ENCODE measurements at regions not wholly inside any gene's neighbourhood (a gene's known extent, or its start where the extent isn't known, plus 50 kb on each side); places are given as distances from the start of the nearest gene placed in this dataset.

- H3K27ac ChIP-seq: no peak overlapping the region
- H4K20me1 ChIP-seq (ENCODE audit: insufficient read depth): no peaks in the 10 kb centered on the region
- TF ChIP-seq EZH2phosphoT487 (IDR thresholded peaks at IDR 0.05; ENCODE audit: insufficient read depth, low read depth) (no peak), EZH2 (IDR thresholded peaks at IDR 0.05; ENCODE audit: insufficient read depth, poor library complexity, severe bottlenecking) (no peak)
- no peaks in the 10 kb centered on the region for H3K9me2 ChIP-seq (ENCODE audit: insufficient read depth)
- no peak overlapping the region for H3K4me2 ChIP-seq (ENCODE audit: unreplicated experiment)
- in situ Hi-C loops (cut with MboI): no loop called here
- H2AFZ ChIP-seq: no peak overlapping the region
- no peaks in the 10 kb centered on the region for H3K79me2 ChIP-seq (ENCODE audit: insufficient read depth)
- H3F3A ChIP-seq (ENCODE audit: insufficient read depth): no peaks in the 10 kb centered on the region
- H3K9me3 ChIP-seq (ENCODE audit: low read depth): no peaks in the 10 kb centered on the region
- no peak overlapping the region for H3K9ac ChIP-seq
- no peak overlapping the region for H3K4me3 ChIP-seq
- no peaks in the 10 kb centered on the region for H3K4me1 ChIP-seq (ENCODE audit: insufficient read depth)
- no peaks in the 10 kb centered on the region for H3K36me3 ChIP-seq (ENCODE audit: low read depth)
- DNase-seq: no peak
- no peaks in the 10 kb centered on the region for H3K27me3 ChIP-seq (replicated peaks; ENCODE audit: insufficient read depth)
Measured at GRCh38 chr2:49371128-49371701, 216.9 kb upstream of the FSHR start.

DNA sequence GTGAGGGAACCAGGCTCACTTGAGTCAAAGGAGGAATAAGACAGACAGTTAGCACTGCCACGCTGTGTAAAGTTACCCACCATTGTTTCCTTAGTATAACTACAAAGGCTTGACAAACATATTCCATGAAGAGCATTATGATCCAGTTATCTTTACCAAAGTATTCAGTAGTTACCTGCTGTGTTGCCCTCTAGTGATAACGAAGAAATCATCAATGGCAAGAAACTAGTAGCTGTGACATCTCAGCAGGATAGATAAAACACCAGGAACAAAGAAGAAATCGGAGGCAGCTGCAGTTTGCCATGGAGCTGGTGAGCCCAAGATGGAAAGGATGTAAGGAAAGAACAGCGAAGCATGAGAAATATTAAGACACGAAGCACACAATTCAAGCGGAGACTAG, 215.3 kb upstream of the FSHR start:
- Histone ChIP-seq H3K27me3 (replicated peaks; ENCODE audit: insufficient read depth) (no peaks in the 10 kb centered on the region), H3K9me2 (ENCODE audit: insufficient read depth) (no peaks in the 10 kb centered on the region), H3K36me3 (ENCODE audit: low read depth) (no peaks in the 10 kb centered on the region), H2AFZ (no peak overlapping the region), H3F3A (ENCODE audit: insufficient read depth) (no peaks in the 10 kb centered on the region), H3K9ac (no peak overlapping the region), H3K27ac (no peak overlapping the region), H3K4me3 (no peak overlapping the region), H3K79me2 (ENCODE audit: insufficient read depth) (no peaks in the 10 kb centered on the region), H3K4me2 (ENCODE audit: unreplicated experiment) (no peak overlapping the region), H3K4me1 (ENCODE audit: insufficient read depth) (no peaks in the 10 kb centered on the region), H3K9me3 (ENCODE audit: low read depth) (no peaks in the 10 kb centered on the region), H4K20me1 (ENCODE audit: insufficient read depth) (no peaks in the 10 kb centered on the region)
- DNase-seq: no peak
- 28 to 29% methylated on average over 6 of the region's 6 CpGs for WGBS, 2 experiments (ENCODE audit: low coverage in 1 of 2, low lambda C conversion rate in 2 of 2, missing lambda C conversion rate in 2 of 2)
- no peak for TF ChIP-seq EZH2phosphoT487 (IDR thresholded peaks at IDR 0.05; ENCODE audit: insufficient read depth, low read depth)
- TF ChIP-seq EZH2 (IDR thresholded peaks at IDR 0.05; ENCODE audit: insufficient read depth, poor library complexity, severe bottlenecking): no peak
- in situ Hi-C loops (cut with MboI): no loop called here

DNA sequence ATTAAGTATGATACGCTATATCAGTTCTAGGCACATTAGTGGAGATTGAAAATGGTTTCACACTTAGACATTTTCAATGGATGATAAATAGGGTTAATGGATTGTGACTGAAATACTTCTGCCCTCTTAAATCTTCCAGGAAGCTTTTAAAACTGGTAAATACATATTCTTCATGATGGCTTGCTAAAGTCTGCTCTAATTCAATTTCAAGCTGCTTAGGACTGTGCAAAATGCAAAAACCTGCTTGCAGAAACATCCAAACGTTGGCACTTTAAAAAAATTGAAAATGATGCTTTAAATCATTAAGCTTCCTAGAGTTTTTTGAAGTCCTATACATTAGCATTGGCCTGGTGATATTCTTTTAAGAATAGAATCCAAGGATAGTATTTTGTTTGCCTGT, 214.8 kb upstream of the FSHR start:
- Histone ChIP-seq H3K9ac (no peak overlapping the region), H3K27ac (no peak overlapping the region), H4K20me1 (ENCODE audit: insufficient read depth) (no peaks in the 10 kb centered on the region), H3K79me2 (ENCODE audit: insufficient read depth) (no peaks in the 10 kb centered on the region), H2AFZ (no peak overlapping the region), H3K27me3 (replicated peaks; ENCODE audit: insufficient read depth) (no peaks in the 10 kb centered on the region), H3K4me3 (no peak overlapping the region), H3K9me2 (ENCODE audit: insufficient read depth) (no peaks in the 10 kb centered on the region), H3K4me2 (ENCODE audit: unreplicated experiment) (no peak overlapping the region), H3K9me3 (ENCODE audit: low read depth) (no peaks in the 10 kb centered on the region), H3F3A (ENCODE audit: insufficient read depth) (no peaks in the 10 kb centered on the region), H3K4me1 (ENCODE audit: insufficient read depth) (no peaks in the 10 kb centered on the region), H3K36me3 (ENCODE audit: low read depth) (no peaks in the 10 kb centered on the region)
- TF ChIP-seq EZH2 (IDR thresholded peaks at IDR 0.05; ENCODE audit: insufficient read depth, poor library complexity, severe bottlenecking) (no peak), EZH2phosphoT487 (IDR thresholded peaks at IDR 0.05; ENCODE audit: insufficient read depth, low read depth) (no peak)
- 13% methylated on average over 2 of the region's 2 CpGs for WGBS, 2 experiments (ENCODE audit: low coverage in 1 of 2, low lambda C conversion rate in 2 of 2, missing lambda C conversion rate in 2 of 2)
- DNase-seq: no peak
- in situ Hi-C loops (cut with MboI): no loop called here

GRCh38 chr2:49367003-49367402, 212.7 kb upstream of the FSHR start:
- H2AFZ ChIP-seq: no peak overlapping the region
- no peak for DNase-seq
- no peaks in the 10 kb centered on the region for H3K79me2 ChIP-seq (ENCODE audit: insufficient read depth)
- no peak overlapping the region for H3K9ac ChIP-seq
- H3F3A ChIP-seq (ENCODE audit: insufficient read depth): no peaks in the 10 kb centered on the region
- no peaks in the 10 kb centered on the region for H3K9me2 ChIP-seq (ENCODE audit: insufficient read depth)
- H3K9me3 ChIP-seq (ENCODE audit: low read depth): no peaks in the 10 kb centered on the region
- no peaks in the 10 kb centered on the region for H3K4me1 ChIP-seq (ENCODE audit: insufficient read depth)
- no peak overlapping the region for H3K4me2 ChIP-seq (ENCODE audit: unreplicated experiment)
- H3K27me3 ChIP-seq (replicated peaks; ENCODE audit: insufficient read depth): no peaks in the 10 kb centered on the region
- no peak overlapping the region for H3K4me3 ChIP-seq
- no peaks in the 10 kb centered on the region for H4K20me1 ChIP-seq (ENCODE audit: insufficient read depth)
- no peak overlapping the region for H3K27ac ChIP-seq
- no peaks in the 10 kb centered on the region for H3K36me3 ChIP-seq (ENCODE audit: low read depth)
- TF ChIP-seq EZH2 (IDR thresholded peaks at IDR 0.05; ENCODE audit: insufficient read depth, poor library complexity, severe bottlenecking) (no peak), EZH2phosphoT487 (IDR thresholded peaks at IDR 0.05; ENCODE audit: insufficient read depth, low read depth) (no peak)
- in situ Hi-C loops (cut with MboI): no loop called here

DNA sequence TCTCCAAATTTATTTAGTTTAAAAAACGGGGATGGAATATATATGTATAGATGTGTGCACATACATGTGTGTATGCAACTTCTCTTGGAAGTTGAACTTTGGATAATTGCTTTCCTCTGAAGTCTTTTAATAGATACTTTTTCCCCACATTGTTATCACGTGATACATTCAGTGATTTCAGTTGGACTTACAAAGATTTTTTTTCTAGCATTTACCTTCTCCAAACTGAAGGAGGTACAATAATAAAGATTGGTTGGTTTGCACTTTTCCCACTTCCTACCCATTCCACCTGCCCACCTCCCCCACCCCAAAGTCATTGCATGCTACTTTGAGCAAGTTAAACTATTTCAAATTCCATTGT, 206.1 kb upstream of the FSHR start:
- no peaks in the 10 kb centered on the region for H3F3A ChIP-seq (ENCODE audit: insufficient read depth)
- no peaks in the 10 kb centered on the region for H3K9me3 ChIP-seq (ENCODE audit: low read depth)
- H3K4me2 ChIP-seq (ENCODE audit: unreplicated experiment): no peak overlapping the region
- no peaks in the 10 kb centered on the region for H4K20me1 ChIP-seq (ENCODE audit: insufficient read depth)
- no peaks in the 10 kb centered on the region for H3K4me1 ChIP-seq (ENCODE audit: insufficient read depth)
- H3K79me2 ChIP-seq (ENCODE audit: insufficient read depth): no peaks in the 10 kb centered on the region
- no peaks in the 10 kb centered on the region for H3K27me3 ChIP-seq (replicated peaks; ENCODE audit: insufficient read depth)
- H3K27ac ChIP-seq: no peak overlapping the region
- TF ChIP-seq EZH2 (IDR thresholded peaks at IDR 0.05; ENCODE audit: insufficient read depth, poor library complexity, severe bottlenecking) (no peak), EZH2phosphoT487 (IDR thresholded peaks at IDR 0.05; ENCODE audit: insufficient read depth, low read depth) (no peak)
- in situ Hi-C loops (cut with MboI): no loop called here
- H3K36me3 ChIP-seq (ENCODE audit: low read depth): no peaks in the 10 kb centered on the region
- H3K9ac ChIP-seq: no peak overlapping the region
- no peaks in the 10 kb centered on the region for H3K9me2 ChIP-seq (ENCODE audit: insufficient read depth)
- no peak for DNase-seq
- H3K4me3 ChIP-seq: no peak overlapping the region
- 2 to 4% methylated on average over 2 of the region's 2 CpGs for WGBS, 2 experiments (ENCODE audit: low coverage in 1 of 2, low lambda C conversion rate in 2 of 2, missing lambda C conversion rate in 2 of 2)
- no peak overlapping the region for H2AFZ ChIP-seq
